GM18907 (cell line): ENCODE measurements at regions not wholly inside any gene's neighbourhood (a gene's known extent, or its start where the extent isn't known, plus 50 kb on each side); places are given as distances from the start of the nearest gene placed in this dataset.

Source experiments
- ATAC-seq: cut with Tn5 transposase; IDR thresholded peaks from one replicate; pipeline ENCODE4 v1.9.1; 2021; ENCODE audit warnings: mild to moderate bottlenecking, moderate library complexity; ENCODE audit not compliant: unreplicated experiment

DNA sequence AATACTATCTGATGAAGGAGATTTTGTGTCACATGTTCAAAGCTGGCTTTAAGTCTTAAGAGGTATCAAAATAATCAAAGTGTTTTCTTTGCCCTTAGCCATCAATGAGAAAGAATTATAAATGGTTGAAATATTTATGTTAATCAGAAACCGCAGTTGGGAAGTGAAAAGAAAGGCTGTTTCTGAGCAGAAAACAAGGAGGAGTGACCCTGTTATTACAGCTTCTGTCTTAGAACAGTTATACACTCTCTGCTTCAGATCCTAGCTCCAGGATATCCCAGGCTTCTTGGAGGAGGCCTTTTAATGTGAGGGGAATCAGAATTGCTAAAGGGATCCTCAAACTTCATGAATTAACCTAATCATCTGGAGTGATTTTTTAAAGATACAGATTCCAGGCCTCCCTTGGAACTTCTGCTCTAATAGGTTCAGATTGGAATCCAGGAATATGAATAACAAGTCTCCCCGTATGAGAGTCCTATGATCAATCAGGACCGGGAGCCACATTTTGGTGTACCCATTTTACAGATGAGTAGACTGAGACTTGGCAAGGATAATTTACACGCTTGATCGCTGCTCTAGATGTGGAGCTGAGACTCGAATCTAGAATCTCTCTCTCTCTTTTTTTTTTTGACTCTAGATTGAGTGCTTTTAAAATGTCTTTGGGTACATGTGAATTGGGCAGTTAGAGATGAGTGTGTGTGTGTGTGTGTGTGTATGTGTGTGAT, 50.8 kb upstream of the JAG1 start:
- ATAC-seq, result no peak

- ATAC-seq, result no peak
These were observed 55.3 kb upstream of the JAG1 start for GRCh38 chr20:10728873-10729670.

DNA sequence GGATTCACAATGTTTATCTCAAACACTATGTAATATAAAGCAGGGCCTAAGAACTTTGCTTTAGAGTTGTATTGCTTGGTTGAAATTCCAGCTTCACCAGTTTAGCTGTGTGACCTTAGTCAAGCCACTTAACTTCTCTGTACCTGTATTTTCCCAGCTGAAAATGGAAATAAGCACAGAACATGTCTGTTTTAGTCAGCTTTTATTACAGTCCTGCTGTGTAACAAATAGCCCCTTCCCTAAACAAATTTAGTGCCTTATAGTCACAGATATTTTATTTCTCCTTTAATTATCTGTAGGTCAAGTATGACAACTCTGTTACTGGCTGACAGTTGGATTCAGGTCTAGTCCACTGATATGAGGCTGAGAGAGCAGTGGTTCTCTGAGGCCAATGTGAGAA, 56.0 kb upstream of the JAG1 start:
- ATAC-seq, result no peak

DNA sequence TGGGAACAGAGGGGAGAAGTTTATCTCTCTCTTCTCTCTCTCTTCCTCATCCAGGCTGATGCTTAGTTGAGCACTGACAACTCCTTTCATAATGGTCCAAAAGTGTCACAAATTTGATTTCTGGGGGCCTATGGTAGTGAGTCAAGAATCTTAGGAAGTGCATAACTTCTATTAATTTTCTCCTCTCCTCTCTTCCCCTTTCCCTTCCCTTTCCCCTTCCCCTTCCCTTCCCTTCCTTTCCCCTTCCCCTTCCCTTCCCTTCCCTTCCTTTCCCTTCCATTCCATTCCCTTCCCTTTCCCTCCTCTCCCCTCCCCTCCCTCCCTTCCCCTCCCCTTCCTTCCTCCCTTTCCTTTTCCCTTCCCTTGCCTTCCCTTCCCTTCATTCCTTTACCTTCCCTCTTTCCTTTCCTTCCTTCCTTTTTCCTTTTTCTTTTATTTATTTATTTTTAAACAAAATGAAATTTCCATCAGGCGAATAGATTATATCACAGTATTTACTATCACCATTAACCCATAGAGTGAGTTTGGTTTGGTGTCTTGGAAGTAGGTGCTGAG, 56.9 kb upstream of the JAG1 start:
- no peak for ATAC-seq

DNA sequence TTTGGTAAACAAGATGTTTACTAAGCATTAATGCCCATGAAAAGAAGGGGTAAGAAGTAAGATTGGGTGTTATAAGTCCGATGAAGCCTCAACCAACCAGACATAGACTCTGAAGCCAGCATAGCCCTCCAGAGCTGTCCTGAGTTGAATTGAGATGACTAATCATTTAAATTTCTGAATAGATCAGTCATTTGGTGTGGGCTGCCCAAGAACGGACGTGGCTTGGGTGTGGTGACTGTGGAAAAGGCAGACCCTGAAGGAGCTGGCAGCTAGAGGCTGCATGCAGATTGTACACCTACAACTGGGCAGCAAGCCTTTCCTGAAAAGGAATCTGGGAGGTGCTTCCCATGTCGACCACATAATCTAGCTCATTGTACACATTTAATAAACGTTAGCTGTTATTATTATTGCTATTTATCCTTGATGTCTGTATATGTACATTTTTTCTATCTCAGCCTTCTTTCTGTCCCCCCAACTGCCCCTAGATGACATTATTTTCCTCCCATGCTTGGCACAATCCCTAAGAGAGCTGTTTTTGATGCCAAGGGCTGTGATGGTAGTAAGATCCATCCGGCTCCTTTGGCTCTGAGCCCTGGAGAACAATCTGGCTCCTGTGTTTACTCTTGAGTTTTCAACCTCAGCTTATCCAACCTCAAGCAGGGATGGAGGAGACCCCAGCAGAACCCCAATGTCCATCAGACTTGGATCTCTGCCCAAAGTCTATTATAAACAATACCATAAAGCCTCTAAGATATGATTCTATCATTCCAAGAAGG, 57.6 kb upstream of the JAG1 start:
- ATAC-seq, result no peak

GRCh38 chr20:10733122-10733521, 59.3 kb upstream of the JAG1 start:
- ATAC-seq, result no peak

- no peak for ATAC-seq
These were observed 61.6 kb upstream of the JAG1 start for GRCh38 chr20:10735195-10735949.

- ATAC-seq, result no peak
These were observed 65.3 kb upstream of the JAG1 start for GRCh38 chr20:10739134-10739533.

GRCh38 chr20:10739566-10739965, 65.8 kb upstream of the JAG1 start:
- no peak for ATAC-seq

- no peak for ATAC-seq
These were observed 67.3 kb upstream of the JAG1 start for GRCh38 chr20:10741060-10741459.

- no peak for ATAC-seq
These were observed 72.0 kb upstream of the JAG1 start for GRCh38 chr20:10745790-10746189.

- ATAC-seq, result no peak
These were observed 73.2 kb upstream of the JAG1 start for GRCh38 chr20:10747019-10747418.

GRCh38 chr20:10749084-10749483, 75.3 kb upstream of the JAG1 start:
- no peak for ATAC-seq

DNA sequence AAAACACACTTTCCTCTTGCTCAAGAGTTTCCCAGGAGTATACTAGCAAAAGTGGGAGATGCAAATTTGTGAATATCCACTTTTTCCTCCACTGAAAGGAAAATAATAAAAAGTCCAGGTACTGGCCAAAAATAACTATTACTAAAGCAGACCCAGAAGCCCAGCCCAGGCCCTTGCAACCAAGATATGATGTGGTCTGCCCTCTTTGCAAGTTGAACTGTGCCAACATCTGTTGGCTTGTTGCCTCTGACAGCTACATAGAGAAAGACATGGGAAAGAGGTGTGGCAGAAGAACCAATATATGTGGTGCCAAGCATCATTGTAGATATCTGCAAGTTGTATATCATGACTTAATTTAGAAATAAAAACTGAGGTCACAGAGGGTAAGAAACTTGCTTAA, 78.4 kb upstream of the JAG1 start:
- no peak for ATAC-seq

- ATAC-seq, result no peak
These were observed 81.0 kb upstream of the JAG1 start for GRCh38 chr20:10754824-10755223.

DNA sequence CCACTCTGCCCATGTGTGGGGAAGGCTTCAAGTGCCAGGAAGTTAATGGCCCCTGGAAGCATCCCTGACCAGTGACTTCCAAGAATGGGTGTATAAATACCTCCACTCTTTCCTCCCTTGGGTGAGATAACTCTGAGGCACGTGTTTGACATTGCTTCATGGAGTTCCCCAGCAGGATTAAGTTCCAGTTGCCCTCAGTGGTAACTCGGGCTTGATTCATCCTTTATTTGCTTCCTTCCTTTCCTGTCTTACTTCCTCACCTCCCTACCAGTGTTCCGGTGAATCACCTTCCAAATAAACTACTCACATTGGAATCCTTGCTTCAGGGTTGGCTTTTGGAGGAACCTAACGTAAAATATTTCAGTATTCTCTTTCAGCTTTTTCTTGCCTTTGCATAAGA, 84.6 kb upstream of the JAG1 start:
- ATAC-seq, result no peak

- ATAC-seq, result no peak
These were observed 87.4 kb upstream of the JAG1 start for GRCh38 chr20:10761232-10761631.

- no peak for ATAC-seq
These were observed 88.0 kb upstream of the JAG1 start for GRCh38 chr20:10761786-10762185.

DNA sequence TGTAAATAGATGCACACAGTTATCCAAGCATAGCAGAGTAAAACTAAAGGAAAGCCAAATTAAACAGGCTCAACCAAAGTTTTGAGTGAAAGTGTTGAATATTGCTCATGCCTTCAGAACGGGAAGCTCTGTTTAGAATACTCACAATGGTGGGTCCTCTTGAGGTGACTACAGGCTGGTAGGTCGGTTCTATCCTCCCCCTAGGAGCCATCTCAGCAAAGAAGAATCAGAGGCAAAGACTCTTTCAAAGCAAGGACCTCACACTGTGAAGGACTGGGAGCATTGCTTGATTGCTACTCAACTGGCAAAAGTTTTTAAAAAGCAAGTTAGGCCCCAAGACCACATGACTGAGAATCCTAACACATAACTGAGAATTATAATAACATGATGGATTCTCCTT, 88.4 kb upstream of the JAG1 start:
- no peak for ATAC-seq

DNA sequence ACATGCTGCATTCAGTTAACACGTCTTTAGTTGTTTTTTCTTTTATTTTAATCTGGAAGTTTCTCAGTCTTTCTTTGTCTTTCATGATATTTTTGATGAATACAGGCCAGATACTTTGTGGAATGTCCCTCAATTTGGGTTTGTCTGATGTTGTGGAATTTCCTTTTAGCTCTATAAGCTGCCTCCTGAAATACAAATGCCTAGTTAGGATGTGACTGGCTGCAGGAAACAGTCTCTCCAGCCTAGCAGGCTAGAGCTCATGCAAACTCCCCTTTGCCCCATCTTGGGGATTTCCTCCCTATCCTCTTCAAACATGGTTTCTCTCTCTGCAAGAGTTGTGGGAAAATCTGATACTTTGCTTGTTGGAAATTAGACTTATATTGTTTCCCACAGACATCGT, 89.3 kb upstream of the JAG1 start:
- ATAC-seq, result no peak

GRCh38 chr20:10769700-10770099, 95.9 kb upstream of the JAG1 start:
- no peak for ATAC-seq
